Dedifferentiated amniotic fluid mesenchymal stem cell (primary cell): ENCODE measurements at regions not wholly inside any gene's neighbourhood (a gene's known extent, or its start where the extent isn't known, plus 50 kb on each side); places are given as distances from the start of the nearest gene placed in this dataset.

Experiments
- DNase-seq: peaks from one replicate; pipeline ENCODE4 v3.0.0-alpha.2; 2016; ENCODE audit errors: extremely low spot score

GRCh38 chr3:5069627-5070026 is 52.5 kb upstream of the ARL8B start:
- DNase-seq: no peak

- DNase-seq: no peak
These were observed 51.0 kb upstream of the ARL8B start for GRCh38 chr3:5071061-5071460.

GRCh38 chr3:5072100-5072816 is 49.8 kb upstream of the ARL8B start:
- no peak for DNase-seq
